H1 (cell line): ENCODE measurements at regions not wholly inside any gene's neighbourhood (a gene's known extent, or its start where the extent isn't known, plus 50 kb on each side); places are given as distances from the start of the nearest gene placed in this dataset.

Experiments
- CTCF ChIA-PET: fragments of 300-600 bp; sonication (Branson Sonifier 250); formaldehyde crosslinking; loops from one replicate; lab custom pipeline; 2021; ENCODE audit not compliant: partially characterized antibody; lab: Charles Lee
- POLR2A ChIA-PET: fragments of 300-600 bp; sonication (Branson Sonifier 250); formaldehyde crosslinking; loops from one replicate; lab custom pipeline; 2021; ENCODE audit warnings: inconsistent platforms; ENCODE audit not compliant: partially characterized antibody; lab: Charles Lee
- DNase-seq, 2 experiments: peaks; one replicate each; pipeline versions ENCODE4 v3.0.0 to v3.0.0-alpha.2; 2010 to 2022; ENCODE audit warnings: low spot score in 2 of 2, low read depth in 1 of 2, mixed read lengths in 1 of 2
- FAIRE-seq: peaks from 2 replicates; lab custom pipeline; 2011; peaks lifted over from hg19 to GRCh38; lab: Jason Lieb, UNC
- H2AFZ ChIP-seq: 2 replicates; pipeline ENCODE4 v1.8.1; 2012; ENCODE audit warnings: low read length, inconsistent platforms
- H2AK5ac ChIP-seq: 2 replicates; pipeline ENCODE4 v1.6.1; 2013; ENCODE audit warnings: low read depth, low read length
- H2BK120ac ChIP-seq: replicated peaks from 2 replicates; pipeline ENCODE3; 2013; ENCODE audit warnings: low read depth, low read length, inconsistent platforms
- H2BK12ac ChIP-seq: 2 replicates; pipeline ENCODE4 v1.6.1; 2013; ENCODE audit warnings: low read depth, low read length
- H2BK15ac ChIP-seq: 2 replicates; pipeline ENCODE4 v1.6.1; 2013; ENCODE audit warnings: low read length
- H2BK20ac ChIP-seq: 2 replicates; pipeline ENCODE4 v1.6.1; 2013; ENCODE audit warnings: low read length
- H2BK5ac ChIP-seq: 2 replicates; pipeline ENCODE4 v1.6.1; 2013; ENCODE audit warnings: low read depth, low read length
- H3K14ac ChIP-seq: 2 replicates; pipeline ENCODE4 v1.6.1; 2013; ENCODE audit warnings: inconsistent platforms; ENCODE audit not compliant: insufficient read length
- H3K18ac ChIP-seq: 2 replicates; pipeline ENCODE4 v1.6.1; 2013; ENCODE audit warnings: low read length; ENCODE audit errors: extremely low read depth
- H3K23ac ChIP-seq: 2 replicates; pipeline ENCODE4 v1.6.1; 2013; ENCODE audit warnings: inconsistent platforms; ENCODE audit not compliant: insufficient read length
- H3K23me2 ChIP-seq: 2 replicates; pipeline ENCODE4 v1.6.1; 2013; ENCODE audit warnings: low read depth, low read length
- H3K27ac ChIP-seq: 2 replicates; pipeline ENCODE4 v1.6.1; 2011; ENCODE audit warnings: low read depth, low read length, inconsistent platforms
- H3K27me3 ChIP-seq, 4 experiments: replicated peaks in 1 of 4; 1 replicate in 1 of 4; 2 replicates in 3 of 4; pipeline versions ENCODE4 v1.6.1 to v1.8.1; 2011 to 2013; ENCODE audit warnings: low read length in 3 of 4, mild to moderate bottlenecking in 3 of 4, inconsistent platforms in 2 of 4, mixed read lengths in 2 of 4, moderate library complexity in 1 of 4; ENCODE audit not compliant: control insufficient read depth in 3 of 4, insufficient read depth in 3 of 4; ENCODE audit errors: extremely low read depth in 1 of 4
- H3K36me3 ChIP-seq, 4 experiments: 2 replicates each; pipeline versions ENCODE4 v1.6.1 to v1.8.1; 2011 to 2013; ENCODE audit warnings: mild to moderate bottlenecking in 4 of 4, low read length in 3 of 4, moderate library complexity in 2 of 4, control low read depth in 1 of 4, inconsistent platforms in 1 of 4; ENCODE audit not compliant: insufficient read depth in 4 of 4, control insufficient read depth in 2 of 4
- H3K4ac ChIP-seq: replicated peaks from 2 replicates; pipeline ENCODE3; 2013; ENCODE audit warnings: low read length, low read depth, mixed read lengths, inconsistent platforms; ENCODE audit not compliant: insufficient read length
- H3K4me1 ChIP-seq, 4 experiments: replicated peaks in 1 of 4; 1 replicate in 1 of 4; 2 replicates in 3 of 4; pipeline versions ENCODE4 v1.6.1 to v1.8.1; 2011 to 2013; ENCODE audit warnings: low read length in 3 of 4, inconsistent platforms in 2 of 4, mixed read lengths in 1 of 4; ENCODE audit not compliant: insufficient read depth in 4 of 4, control insufficient read depth in 3 of 4
- H3K4me2 ChIP-seq, 2 experiments: 2 replicates each; pipeline versions ENCODE4 v1.6.1 to v1.8.1; 2011 to 2013; ENCODE audit warnings: low read depth in 2 of 2, low read length in 2 of 2, control low read depth in 1 of 2, inconsistent platforms in 1 of 2, mild to moderate bottlenecking in 1 of 2; ENCODE audit not compliant: insufficient read depth in 1 of 2
- H3K4me3 ChIP-seq, 4 experiments: fragments of 200-600, 300-600 bp in 1 of 4; sonication (generic), shearing (Covaris generic), sonication (Bioruptor Twin) in 1 of 4; 2 replicates each; pipeline versions ENCODE4 v1.5.1 to v1.8.1; 2011 to 2016; ENCODE audit warnings: low read length in 4 of 4, low read depth in 3 of 4, control low read depth in 2 of 4, inconsistent platforms in 2 of 4, mild to moderate bottlenecking in 2 of 4, mixed read lengths in 1 of 4, moderate library complexity in 1 of 4; ENCODE audit not compliant: insufficient read depth in 2 of 4; ENCODE audit errors: extremely low read depth in 1 of 4
- H3K56ac ChIP-seq: replicated peaks from 2 replicates; pipeline ENCODE3; 2013; ENCODE audit warnings: low read depth, mild to moderate bottlenecking, mixed read lengths, low read length, inconsistent platforms; ENCODE audit not compliant: insufficient read length
- H3K79me1 ChIP-seq: 2 replicates; pipeline ENCODE4 v1.6.1; 2013; ENCODE audit warnings: low read depth, low read length, control low read depth
- H3K79me2 ChIP-seq, 2 experiments: 2 replicates each; pipeline versions ENCODE4 v1.6.1 to v1.8.1; 2012 to 2013; ENCODE audit warnings: low read length in 2 of 2, mild to moderate bottlenecking in 2 of 2, inconsistent platforms in 1 of 2; ENCODE audit not compliant: insufficient read depth in 2 of 2, control insufficient read depth in 1 of 2
- H3K9ac ChIP-seq, 4 experiments: replicated peaks in 1 of 4; 1 replicate in 1 of 4; 2 replicates in 3 of 4; pipeline versions ENCODE4 v1.6.1 to v1.8.1; 2011 to 2013; ENCODE audit warnings: low read depth in 3 of 4, low read length in 3 of 4, control low read depth in 2 of 4, mild to moderate bottlenecking in 2 of 4, moderate library complexity in 2 of 4, inconsistent platforms in 1 of 4; ENCODE audit errors: extremely low read depth in 1 of 4
- H3K9me3 ChIP-seq, 2 experiments: 2 replicates each; pipeline versions ENCODE4 v1.6.1 to v1.8.1; 2012 to 2013; ENCODE audit warnings: mild to moderate bottlenecking in 2 of 2, moderate library complexity in 2 of 2, control low read depth in 1 of 2, inconsistent platforms in 1 of 2, low read depth in 1 of 2, low read length in 1 of 2, mixed read lengths in 1 of 2; ENCODE audit not compliant: insufficient read depth in 2 of 2
- H4K20me1 ChIP-seq, 2 experiments: replicated peaks in 1 of 2; 2 replicates each; pipeline versions ENCODE3 to v1.8.1; 2011 to 2013; ENCODE audit warnings: inconsistent platforms in 2 of 2, low read length in 2 of 2, mild to moderate bottlenecking in 1 of 2; ENCODE audit not compliant: insufficient read depth in 2 of 2, control insufficient read depth in 1 of 2
- H4K5ac ChIP-seq: 2 replicates; pipeline ENCODE4 v1.6.1; 2013; ENCODE audit warnings: low read length, low read depth, mixed read lengths, inconsistent platforms; ENCODE audit not compliant: insufficient read length
- H4K8ac ChIP-seq: 2 replicates; pipeline ENCODE4 v1.8.0; 2013; ENCODE audit warnings: mild to moderate bottlenecking, moderate library complexity, low read length, inconsistent platforms; ENCODE audit not compliant: insufficient read depth; ENCODE audit errors: extremely low read depth
- H4K91ac ChIP-seq: replicated peaks from 2 replicates; pipeline ENCODE3; 2013; ENCODE audit warnings: low read length, mixed read lengths, inconsistent platforms; ENCODE audit not compliant: insufficient read length
- CTBP2 ChIP-seq: IDR thresholded peaks from 2 replicates; pipeline ENCODE4 v1.7.0; 2011; ENCODE audit warnings: borderline replicate concordance, mild to moderate bottlenecking, moderate library complexity, mixed read lengths, low read length; ENCODE audit not compliant: insufficient read depth, insufficient read length
- FOSL1 ChIP-seq: IDR thresholded peaks from 2 replicates; pipeline ENCODE4 v1.6.1; 2011; ENCODE audit warnings: mild to moderate bottlenecking, low read depth, low read length, moderate library complexity; ENCODE audit not compliant: insufficient read depth
- NANOG ChIP-seq: IDR thresholded peaks from 2 replicates; pipeline ENCODE4 v1.6.1; 2011; ENCODE audit warnings: low read length, low read depth, mild to moderate bottlenecking, inconsistent platforms; ENCODE audit not compliant: insufficient read depth, poor library complexity, severe bottlenecking
- PHF8 ChIP-seq: fragments of 200-600 bp; sonication (generic); conservative IDR thresholded peaks from 2 replicates; pipeline ENCODE4 v1.7.1; 2012; ENCODE audit warnings: low read depth, mild to moderate bottlenecking, inconsistent platforms, low read length, moderate library complexity
- POLR2AphosphoS5 ChIP-seq: IDR thresholded peaks from 2 replicates; pipeline ENCODE4 v1.6.1; 2011; ENCODE audit warnings: low read depth, low read length
- SUZ12 ChIP-seq: fragments of 200-600 bp; sonication (generic); IDR thresholded peaks from 2 replicates; pipeline ENCODE4 v1.6.1; 2012; ENCODE audit warnings: mild to moderate bottlenecking, inconsistent platforms, low read length, moderate library complexity, mixed read lengths
- WGBS, 2 experiments: shearing (Covaris generic) in 1 of 2; methylation state at CpG; one replicate each; pipeline versions ENCODE4 v1.1.6 to v1.1.7; 2013 to 2015; ENCODE audit warnings: low lambda C conversion rate in 2 of 2, mixed read lengths in 2 of 2, inconsistent platforms in 1 of 2, low coverage in 1 of 2, missing lambda C conversion rate in 1 of 2; ENCODE audit not compliant: insufficient replicate concordance in 2 of 2, insufficient coverage in 1 of 2, insufficient read length in 1 of 2; ENCODE audit errors: extremely low coverage in 1 of 2, missing lambda C conversion rate in 1 of 2; 5-methylcytosine and 5-hydroxymethylcytosine counted together

- Histone ChIP-seq H3K79me1 (no peaks in the 10 kb centered on the region), H3K14ac (no peak overlapping the region), H3K4me3 (no peak overlapping the region)
Observed at GRCh38 chr7:159269745-159270144, 125.1 kb upstream of the VIPR2 start.

More at GRCh38 chr7:159269745-159270144, 125.1 kb upstream of the VIPR2 start:
- CTCF ChIA-PET: no interaction called here
- H2BK20ac ChIP-seq: no peak overlapping the region
- H3K9ac ChIP-seq: no peak overlapping the region
- no peak overlapping the region for H4K8ac ChIP-seq
- H3K36me3 ChIP-seq: no peaks in the 10 kb centered on the region
- 83% methylated on average over 3 of the region's 3 CpGs; no CpG with 5 or more reads in 1 of the 2 experiments for WGBS, 2 experiments
- no peak overlapping the region for H3K4me2 ChIP-seq
- H3K27ac ChIP-seq: no peak overlapping the region
- no peak overlapping the region for H3K56ac ChIP-seq
- H3K4ac ChIP-seq: no peak overlapping the region
- no peak overlapping the region for H2BK120ac ChIP-seq
- peaks cover 45 to 58% of the 10 kb centered on the region in 2 experiments for H3K9me3 ChIP-seq
- H2AFZ ChIP-seq: no peak overlapping the region
- DNase-seq (no peak), FAIRE-seq (no peak)
- H4K5ac ChIP-seq: no peak overlapping the region
- H3K27me3 ChIP-seq: no peaks in the 10 kb centered on the region
- H2BK12ac ChIP-seq: no peak overlapping the region
- H4K91ac ChIP-seq: no peak overlapping the region
- H3K23me2 ChIP-seq: no peaks in the 10 kb centered on the region
- no peaks in the 10 kb centered on the region for H3K4me1 ChIP-seq
- no peak for TF ChIP-seq CTBP2
- no peak for TF ChIP-seq NANOG
- no peak for TF ChIP-seq POLR2AphosphoS5
- no peak for TF ChIP-seq FOSL1
- TF ChIP-seq SUZ12: no peak
- TF ChIP-seq PHF8: no peak
- H2BK15ac ChIP-seq: no peak overlapping the region
- POLR2A ChIA-PET: no interaction called here
- H4K20me1 ChIP-seq: no peaks in the 10 kb centered on the region
- H3K18ac ChIP-seq: no peak overlapping the region
- H3K79me2 ChIP-seq: no peaks in the 10 kb centered on the region
- H2AK5ac ChIP-seq: no peak overlapping the region
- H2BK5ac ChIP-seq: no peak overlapping the region
- H3K23ac ChIP-seq: no peak overlapping the region
